H1 (cell line): ENCODE measurements at regions not wholly inside any gene's neighbourhood (a gene's known extent, or its start where the extent isn't known, plus 50 kb on each side); places are given as distances from the start of the nearest gene placed in this dataset.

ENCODE experiments used
- CTCF ChIA-PET: fragments of 300-600 bp; sonication (Branson Sonifier 250); formaldehyde crosslinking; loops from one replicate; lab custom pipeline; 2021; ENCODE audit not compliant: partially characterized antibody; lab: Charles Lee
- POLR2A ChIA-PET: fragments of 300-600 bp; sonication (Branson Sonifier 250); formaldehyde crosslinking; loops from one replicate; lab custom pipeline; 2021; ENCODE audit warnings: inconsistent platforms; ENCODE audit not compliant: partially characterized antibody; lab: Charles Lee
- DNase-seq, 2 experiments: peaks; one replicate each; pipeline versions ENCODE4 v3.0.0 to v3.0.0-alpha.2; 2010 to 2022; ENCODE audit warnings: low spot score in 2 of 2, low read depth in 1 of 2, mixed read lengths in 1 of 2
- FAIRE-seq: peaks from 2 replicates; lab custom pipeline; 2011; peaks lifted over from hg19 to GRCh38; lab: Jason Lieb, UNC
- H2AFZ ChIP-seq: 2 replicates; pipeline ENCODE4 v1.8.1; 2012; ENCODE audit warnings: low read length, inconsistent platforms
- H2AK5ac ChIP-seq: 2 replicates; pipeline ENCODE4 v1.6.1; 2013; ENCODE audit warnings: low read depth, low read length
- H2BK120ac ChIP-seq: replicated peaks from 2 replicates; pipeline ENCODE3; 2013; ENCODE audit warnings: low read depth, low read length, inconsistent platforms
- H2BK12ac ChIP-seq: 2 replicates; pipeline ENCODE4 v1.6.1; 2013; ENCODE audit warnings: low read depth, low read length
- H2BK15ac ChIP-seq: 2 replicates; pipeline ENCODE4 v1.6.1; 2013; ENCODE audit warnings: low read length
- H2BK20ac ChIP-seq: 2 replicates; pipeline ENCODE4 v1.6.1; 2013; ENCODE audit warnings: low read length
- H2BK5ac ChIP-seq: 2 replicates; pipeline ENCODE4 v1.6.1; 2013; ENCODE audit warnings: low read depth, low read length
- H3K14ac ChIP-seq: 2 replicates; pipeline ENCODE4 v1.6.1; 2013; ENCODE audit warnings: inconsistent platforms; ENCODE audit not compliant: insufficient read length
- H3K18ac ChIP-seq: 2 replicates; pipeline ENCODE4 v1.6.1; 2013; ENCODE audit warnings: low read length; ENCODE audit errors: extremely low read depth
- H3K23ac ChIP-seq: 2 replicates; pipeline ENCODE4 v1.6.1; 2013; ENCODE audit warnings: inconsistent platforms; ENCODE audit not compliant: insufficient read length
- H3K23me2 ChIP-seq: 2 replicates; pipeline ENCODE4 v1.6.1; 2013; ENCODE audit warnings: low read depth, low read length
- H3K27ac ChIP-seq: 2 replicates; pipeline ENCODE4 v1.6.1; 2011; ENCODE audit warnings: low read depth, low read length, inconsistent platforms
- H3K27me3 ChIP-seq, 4 experiments: replicated peaks in 1 of 4; 1 replicate in 1 of 4; 2 replicates in 3 of 4; pipeline versions ENCODE4 v1.6.1 to v1.8.1; 2011 to 2013; ENCODE audit warnings: low read length in 3 of 4, mild to moderate bottlenecking in 3 of 4, inconsistent platforms in 2 of 4, mixed read lengths in 2 of 4, moderate library complexity in 1 of 4; ENCODE audit not compliant: control insufficient read depth in 3 of 4, insufficient read depth in 3 of 4; ENCODE audit errors: extremely low read depth in 1 of 4
- H3K36me3 ChIP-seq, 4 experiments: 2 replicates each; pipeline versions ENCODE4 v1.6.1 to v1.8.1; 2011 to 2013; ENCODE audit warnings: mild to moderate bottlenecking in 4 of 4, low read length in 3 of 4, moderate library complexity in 2 of 4, control low read depth in 1 of 4, inconsistent platforms in 1 of 4; ENCODE audit not compliant: insufficient read depth in 4 of 4, control insufficient read depth in 2 of 4
- H3K4ac ChIP-seq: replicated peaks from 2 replicates; pipeline ENCODE3; 2013; ENCODE audit warnings: low read length, low read depth, mixed read lengths, inconsistent platforms; ENCODE audit not compliant: insufficient read length
- H3K4me1 ChIP-seq, 4 experiments: replicated peaks in 1 of 4; 1 replicate in 1 of 4; 2 replicates in 3 of 4; pipeline versions ENCODE4 v1.6.1 to v1.8.1; 2011 to 2013; ENCODE audit warnings: low read length in 3 of 4, inconsistent platforms in 2 of 4, mixed read lengths in 1 of 4; ENCODE audit not compliant: insufficient read depth in 4 of 4, control insufficient read depth in 3 of 4
- H3K4me2 ChIP-seq, 2 experiments: 2 replicates each; pipeline versions ENCODE4 v1.6.1 to v1.8.1; 2011 to 2013; ENCODE audit warnings: low read depth in 2 of 2, low read length in 2 of 2, control low read depth in 1 of 2, inconsistent platforms in 1 of 2, mild to moderate bottlenecking in 1 of 2; ENCODE audit not compliant: insufficient read depth in 1 of 2
- H3K4me3 ChIP-seq, 4 experiments: fragments of 200-600, 300-600 bp in 1 of 4; sonication (generic), shearing (Covaris generic), sonication (Bioruptor Twin) in 1 of 4; 2 replicates each; pipeline versions ENCODE4 v1.5.1 to v1.8.1; 2011 to 2016; ENCODE audit warnings: low read length in 4 of 4, low read depth in 3 of 4, control low read depth in 2 of 4, inconsistent platforms in 2 of 4, mild to moderate bottlenecking in 2 of 4, mixed read lengths in 1 of 4, moderate library complexity in 1 of 4; ENCODE audit not compliant: insufficient read depth in 2 of 4; ENCODE audit errors: extremely low read depth in 1 of 4
- H3K56ac ChIP-seq: replicated peaks from 2 replicates; pipeline ENCODE3; 2013; ENCODE audit warnings: low read depth, mild to moderate bottlenecking, mixed read lengths, low read length, inconsistent platforms; ENCODE audit not compliant: insufficient read length
- H3K79me1 ChIP-seq: 2 replicates; pipeline ENCODE4 v1.6.1; 2013; ENCODE audit warnings: low read depth, low read length, control low read depth
- H3K79me2 ChIP-seq, 2 experiments: 2 replicates each; pipeline versions ENCODE4 v1.6.1 to v1.8.1; 2012 to 2013; ENCODE audit warnings: low read length in 2 of 2, mild to moderate bottlenecking in 2 of 2, inconsistent platforms in 1 of 2; ENCODE audit not compliant: insufficient read depth in 2 of 2, control insufficient read depth in 1 of 2
- H3K9ac ChIP-seq, 4 experiments: replicated peaks in 1 of 4; 1 replicate in 1 of 4; 2 replicates in 3 of 4; pipeline versions ENCODE4 v1.6.1 to v1.8.1; 2011 to 2013; ENCODE audit warnings: low read depth in 3 of 4, low read length in 3 of 4, control low read depth in 2 of 4, mild to moderate bottlenecking in 2 of 4, moderate library complexity in 2 of 4, inconsistent platforms in 1 of 4; ENCODE audit errors: extremely low read depth in 1 of 4
- H3K9me3 ChIP-seq, 2 experiments: 2 replicates each; pipeline versions ENCODE4 v1.6.1 to v1.8.1; 2012 to 2013; ENCODE audit warnings: mild to moderate bottlenecking in 2 of 2, moderate library complexity in 2 of 2, control low read depth in 1 of 2, inconsistent platforms in 1 of 2, low read depth in 1 of 2, low read length in 1 of 2, mixed read lengths in 1 of 2; ENCODE audit not compliant: insufficient read depth in 2 of 2
- H4K20me1 ChIP-seq, 2 experiments: replicated peaks in 1 of 2; 2 replicates each; pipeline versions ENCODE3 to v1.8.1; 2011 to 2013; ENCODE audit warnings: inconsistent platforms in 2 of 2, low read length in 2 of 2, mild to moderate bottlenecking in 1 of 2; ENCODE audit not compliant: insufficient read depth in 2 of 2, control insufficient read depth in 1 of 2
- H4K5ac ChIP-seq: 2 replicates; pipeline ENCODE4 v1.6.1; 2013; ENCODE audit warnings: low read length, low read depth, mixed read lengths, inconsistent platforms; ENCODE audit not compliant: insufficient read length
- H4K8ac ChIP-seq: 2 replicates; pipeline ENCODE4 v1.8.0; 2013; ENCODE audit warnings: mild to moderate bottlenecking, moderate library complexity, low read length, inconsistent platforms; ENCODE audit not compliant: insufficient read depth; ENCODE audit errors: extremely low read depth
- H4K91ac ChIP-seq: replicated peaks from 2 replicates; pipeline ENCODE3; 2013; ENCODE audit warnings: low read length, mixed read lengths, inconsistent platforms; ENCODE audit not compliant: insufficient read length
- BRCA1 ChIP-seq: IDR thresholded peaks from 2 replicates; pipeline ENCODE4 v1.6.1; 2012; ENCODE audit warnings: low read depth, low read length, improper control_type of control experiment
- CBX8 ChIP-seq: fragments of 300-800, 300-1000 bp; sonication (generic); IDR thresholded peaks from 2 replicates; pipeline ENCODE4 v1.7.1; 2016; ENCODE audit warnings: low read depth, low read length, borderline replicate concordance
- EZH2 ChIP-seq: fragments of 200-600 bp; sonication (generic); IDR thresholded peaks from 2 replicates; pipeline ENCODE4 v1.7.1; 2012; ENCODE audit warnings: low read depth, mild to moderate bottlenecking, moderate library complexity, low read length, inconsistent platforms; ENCODE audit not compliant: severe bottlenecking
- PHF8 ChIP-seq: fragments of 200-600 bp; sonication (generic); conservative IDR thresholded peaks from 2 replicates; pipeline ENCODE4 v1.7.1; 2012; ENCODE audit warnings: low read depth, mild to moderate bottlenecking, inconsistent platforms, low read length, moderate library complexity
- POLR2A ChIP-seq, 2 experiments: IDR thresholded peaks; 1 replicate in 1 of 2; 2 replicates in 1 of 2; pipeline ENCODE4 v1.6.1; 2011; ENCODE audit warnings: low read depth in 2 of 2, low read length in 2 of 2, mild to moderate bottlenecking in 2 of 2; ENCODE audit errors: control extremely low read depth in 1 of 2
- RNF2 ChIP-seq: fragments of 200-900, 300-1000 bp; sonication (generic); IDR thresholded peaks from 2 replicates; pipeline ENCODE4 v1.7.1; 2016; ENCODE audit warnings: borderline replicate concordance, low read depth, mild to moderate bottlenecking, antibody characterized with exemption, low read length; ENCODE audit not compliant: poor library complexity, severe bottlenecking; ENCODE audit errors: missing control alignments
- RXRA ChIP-seq: IDR thresholded peaks from 2 replicates; pipeline ENCODE4 v1.6.1; 2011; ENCODE audit warnings: low read depth, mild to moderate bottlenecking, low read length, moderate library complexity; ENCODE audit not compliant: insufficient read depth
- SIRT6 ChIP-seq: IDR thresholded peaks from one replicate; pipeline ENCODE4 v1.7.1; 2012; ENCODE audit warnings: low read length, inconsistent platforms
- TCF12 ChIP-seq: IDR thresholded peaks from 2 replicates; pipeline ENCODE4 v1.6.1; 2011; ENCODE audit warnings: low read depth, mild to moderate bottlenecking, low read length
- WGBS, 2 experiments: shearing (Covaris generic) in 1 of 2; methylation state at CpG; one replicate each; pipeline versions ENCODE4 v1.1.6 to v1.1.7; 2013 to 2015; ENCODE audit warnings: low lambda C conversion rate in 2 of 2, mixed read lengths in 2 of 2, inconsistent platforms in 1 of 2, low coverage in 1 of 2, missing lambda C conversion rate in 1 of 2; ENCODE audit not compliant: insufficient replicate concordance in 2 of 2, insufficient coverage in 1 of 2, insufficient read length in 1 of 2; ENCODE audit errors: extremely low coverage in 1 of 2, missing lambda C conversion rate in 1 of 2; 5-methylcytosine and 5-hydroxymethylcytosine counted together
- TF ChIP-seq, protein P1 (sequence below): IDR thresholded peaks from 2 replicates; pipeline ENCODE4 v1.6.1; 2012; ENCODE audit warnings: inconsistent platforms
- TF ChIP-seq, protein P2 (sequence below), 3 experiments: IDR thresholded peaks; 1 replicate in 2 of 3; 2 replicates in 1 of 3; pipeline versions ENCODE4 v1.5.1 to v1.6.1; 2011; ENCODE audit warnings: low read length in 3 of 3, mild to moderate bottlenecking in 3 of 3, inconsistent platforms in 2 of 3, low read depth in 1 of 3, moderate library complexity in 1 of 3; ENCODE audit not compliant: insufficient read depth in 1 of 3; ENCODE audit errors: control extremely low read depth in 1 of 3

DNA sequence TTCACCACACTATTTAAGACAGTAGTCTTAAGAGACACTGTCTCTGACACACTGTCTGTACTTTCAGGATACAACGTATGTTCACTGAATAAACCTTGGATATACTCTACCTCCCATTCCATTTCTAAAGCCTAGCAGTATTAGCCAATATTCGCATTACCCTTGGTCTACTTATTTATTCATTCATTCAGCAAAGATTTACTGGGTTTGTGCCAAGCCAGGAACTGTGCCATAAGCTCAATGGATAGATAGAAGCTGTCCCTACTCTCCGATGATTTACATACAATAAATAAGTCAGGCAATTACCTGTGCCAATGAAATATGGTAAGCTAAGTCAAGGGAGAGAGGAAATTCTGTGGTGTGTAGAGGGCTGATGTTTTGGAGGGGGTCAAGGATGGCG, 195.2 kb upstream of the RAB4A start:
- WGBS, 2 experiments, result 86% methylated on average over 4 of the region's 4 CpGs; no CpG with 5 or more reads in 1 of the 2 experiments
- POLR2A ChIA-PET, result no interaction called here
- H2AFZ ChIP-seq, result no peak overlapping the region
- TF ChIP-seq PHF8, result no peak
- TF ChIP-seq SIRT6, result no peak
- no peak for TF ChIP-seq RXRA
- no peak for TF ChIP-seq TCF12
- no peak for TF ChIP-seq RNF2
- no peak for TF ChIP-seq BRCA1
- TF ChIP-seq EZH2, result no peak
- TF ChIP-seq, protein P1, sequence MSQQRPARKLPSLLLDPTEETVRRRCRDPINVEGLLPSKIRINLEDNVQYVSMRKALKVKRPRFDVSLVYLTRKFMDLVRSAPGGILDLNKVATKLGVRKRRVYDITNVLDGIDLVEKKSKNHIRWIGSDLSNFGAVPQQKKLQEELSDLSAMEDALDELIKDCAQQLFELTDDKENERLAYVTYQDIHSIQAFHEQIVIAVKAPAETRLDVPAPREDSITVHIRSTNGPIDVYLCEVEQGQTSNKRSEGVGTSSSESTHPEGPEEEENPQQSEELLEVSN, result no peak
- TF ChIP-seq, protein P2, sequence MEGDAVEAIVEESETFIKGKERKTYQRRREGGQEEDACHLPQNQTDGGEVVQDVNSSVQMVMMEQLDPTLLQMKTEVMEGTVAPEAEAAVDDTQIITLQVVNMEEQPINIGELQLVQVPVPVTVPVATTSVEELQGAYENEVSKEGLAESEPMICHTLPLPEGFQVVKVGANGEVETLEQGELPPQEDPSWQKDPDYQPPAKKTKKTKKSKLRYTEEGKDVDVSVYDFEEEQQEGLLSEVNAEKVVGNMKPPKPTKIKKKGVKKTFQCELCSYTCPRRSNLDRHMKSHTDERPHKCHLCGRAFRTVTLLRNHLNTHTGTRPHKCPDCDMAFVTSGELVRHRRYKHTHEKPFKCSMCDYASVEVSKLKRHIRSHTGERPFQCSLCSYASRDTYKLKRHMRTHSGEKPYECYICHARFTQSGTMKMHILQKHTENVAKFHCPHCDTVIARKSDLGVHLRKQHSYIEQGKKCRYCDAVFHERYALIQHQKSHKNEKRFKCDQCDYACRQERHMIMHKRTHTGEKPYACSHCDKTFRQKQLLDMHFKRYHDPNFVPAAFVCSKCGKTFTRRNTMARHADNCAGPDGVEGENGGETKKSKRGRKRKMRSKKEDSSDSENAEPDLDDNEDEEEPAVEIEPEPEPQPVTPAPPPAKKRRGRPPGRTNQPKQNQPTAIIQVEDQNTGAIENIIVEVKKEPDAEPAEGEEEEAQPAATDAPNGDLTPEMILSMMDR (IDR thresholded peaks at IDR 0.05; ENCODE audit: control extremely low read depth in 1 of 3, insufficient read depth in 1 of 3, low read depth in 1 of 3, low read length in 3 of 3), result no peak
- TF ChIP-seq POLR2A (IDR thresholded peaks at IDR 0.05; ENCODE audit: control extremely low read depth in 1 of 2, low read depth in 2 of 2, low read length in 2 of 2), result no peak
- no peak for TF ChIP-seq CBX8

More for the DNA sequence above, 195.2 kb upstream of the RAB4A start:
- H4K20me1 ChIP-seq, result no peaks in the 10 kb centered on the region
- H4K91ac ChIP-seq, result no peak overlapping the region
- H2BK12ac ChIP-seq, result no peak overlapping the region
- H3K36me3 ChIP-seq, result no peaks in the 10 kb centered on the region
- H2BK5ac ChIP-seq, result no peak overlapping the region
- CTCF ChIA-PET, result interaction anchor here (0.6 to 1.5 kb wide), 4 partner anchors 45 to 909 kb away, joined by 3 to 4 read pairs (median 3); no protein-coding TSS in a partner anchor
- H3K23me2 ChIP-seq, result peaks cover 2% of the 10 kb centered on the region; the same call in 1 of the 2 replicates
- H2AK5ac ChIP-seq, result no peak overlapping the region
- FAIRE-seq (no peak), DNase-seq (no peak)
- H3K18ac ChIP-seq, result no peak overlapping the region
- no peak overlapping the region for H3K4me2 ChIP-seq
- no peaks in the 10 kb centered on the region for H3K79me1 ChIP-seq
- no peak overlapping the region for H3K4ac ChIP-seq
- H3K27me3 ChIP-seq, result no peaks in the 10 kb centered on the region
- no peaks in the 10 kb centered on the region for H3K4me1 ChIP-seq
- H3K14ac ChIP-seq, result no peak overlapping the region
- peaks cover 0 to 2% of the 10 kb centered on the region in 2 experiments; a peak in 1 of 4 replicates for H3K9me3 ChIP-seq
- H3K4me3 ChIP-seq, result no peak overlapping the region
- H2BK120ac ChIP-seq, result no peak overlapping the region
- no peak overlapping the region for H3K27ac ChIP-seq
- H3K79me2 ChIP-seq, result no peaks in the 10 kb centered on the region
- H3K23ac ChIP-seq, result no peak overlapping the region
- H3K9ac ChIP-seq, result no peak overlapping the region
- H2BK20ac ChIP-seq, result no peak overlapping the region
- H3K56ac ChIP-seq, result no peak overlapping the region
- no peak overlapping the region for H4K5ac ChIP-seq
- no peak overlapping the region for H4K8ac ChIP-seq
- no peak overlapping the region; the same call in 1 of the 2 replicates for H2BK15ac ChIP-seq
